ENCODE measurements at regions not wholly inside any gene's neighbourhood (a gene's known extent, or its start where the extent isn't known, plus 50 kb on each side); places are given as distances from the start of the nearest gene placed in this dataset.

GRCh38 chr18:38872342-38872741 is 1306.7 kb upstream of the CELF4 start:
- no peak for DNase-seq (ENCODE audit: low spot score in 2 of 2)
- TF ChIP-seq CTCF (IDR thresholded peaks at IDR 0.05) = no peak
- no peaks in the 10 kb centered on the region for H3K36me3 ChIP-seq

GRCh38 chr18:38868757-38869156 is 1303.2 kb upstream of the CELF4 start:
- H3K4me3 ChIP-seq = no peak overlapping the region
- no peak overlapping the region for H3K27ac ChIP-seq
- 80 to 85% methylated on average over 2 of the region's 2 CpGs for whole genome bisulfite sequencing, 2 donors
- H3K27me3 ChIP-seq = no peaks in the 10 kb centered on the region
- TF ChIP-seq CTCF (IDR thresholded peaks at IDR 0.05) (no peak), EP300 (IDR thresholded peaks at IDR 0.05) (no peak)
- no peaks in the 10 kb centered on the region for H3K9me3 ChIP-seq
- DNase-seq (ENCODE audit: low spot score in 2 of 2) = no peak
- no peaks in the 10 kb centered on the region for H3K4me1 ChIP-seq
- no peaks in the 10 kb centered on the region for H3K36me3 ChIP-seq

More at GRCh38 chr18:38872342-38872741, 1306.7 kb upstream of the CELF4 start:
- no peaks in the 10 kb centered on the region for H3K27me3 ChIP-seq
- H3K4me1 ChIP-seq = no peaks in the 10 kb centered on the region
- 54 to 60% methylated on average over 3 of the region's 3 CpGs for WGBS, 2 donors
- no peaks in the 10 kb centered on the region for H3K9me3 ChIP-seq
- no peak overlapping the region for H3K4me3 ChIP-seq
- no peak overlapping the region for H3K27ac ChIP-seq

DNA sequence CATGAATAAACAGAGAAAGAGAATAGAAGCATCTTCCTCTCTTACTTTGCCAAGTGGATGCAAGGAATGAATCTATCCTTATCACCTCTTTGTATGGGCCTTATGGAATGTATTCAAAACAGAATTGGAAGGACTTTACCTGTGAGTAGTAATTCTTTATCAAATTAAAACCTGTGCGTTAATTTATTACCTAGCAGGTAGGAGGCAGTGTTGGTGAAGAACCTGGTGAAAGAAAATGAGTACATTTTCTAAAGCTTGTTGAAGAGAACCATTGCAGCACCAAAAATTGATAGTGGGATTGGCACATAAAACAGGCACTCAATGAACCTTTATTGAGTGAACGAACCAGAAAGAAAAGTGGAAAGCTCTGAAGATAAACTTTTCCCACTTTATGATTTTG is 1302.1 kb upstream of the CELF4 start:
- Histone ChIP-seq H3K4me1 (no peaks in the 10 kb centered on the region), H3K9me3 (no peaks in the 10 kb centered on the region), H3K4me3 (no peak overlapping the region), H3K27ac (no peak overlapping the region), H3K36me3 (no peaks in the 10 kb centered on the region), H3K27me3 (no peaks in the 10 kb centered on the region)
- 71% methylated on average over 2 of the region's 2 CpGs for WGBS, 2 donors
- TF ChIP-seq EP300 (IDR thresholded peaks at IDR 0.05) (no peak), POLR2A (IDR thresholded peaks at IDR 0.05) (no peak), CTCF (IDR thresholded peaks at IDR 0.05) (no peak)
- no peak for DNase-seq (ENCODE audit: low spot score in 2 of 2)

DNA sequence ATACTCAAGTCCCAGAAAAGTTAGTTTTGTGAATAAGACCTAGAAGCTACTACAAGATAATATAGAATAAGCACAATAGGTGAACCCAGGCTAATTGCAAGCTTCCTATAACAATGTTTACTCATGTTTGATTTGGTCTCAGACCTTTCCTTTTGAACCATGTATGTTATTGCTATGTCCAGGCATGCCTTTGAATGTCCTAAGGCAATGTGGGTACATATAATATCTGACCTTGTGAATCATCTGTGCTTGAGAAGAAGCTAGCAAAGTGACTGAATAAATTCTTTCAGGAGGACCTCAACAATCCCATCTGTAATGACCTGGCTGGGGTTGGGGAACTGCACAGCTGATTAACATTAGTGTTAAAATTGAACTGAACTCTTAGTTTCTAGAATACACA is 1285.9 kb upstream of the CELF4 start:
- TF ChIP-seq CTCF (IDR thresholded peaks at IDR 0.05) (no peak), EP300 (IDR thresholded peaks at IDR 0.05) (no peak), POLR2A (IDR thresholded peaks at IDR 0.05) (no peak)
- Histone ChIP-seq H3K4me3 (no peak overlapping the region), H3K36me3 (no peaks in the 10 kb centered on the region), H3K27ac (no peak overlapping the region), H3K4me1 (no peaks in the 10 kb centered on the region), H3K27me3 (no peaks in the 10 kb centered on the region), H3K9me3 (peaks cover 0 to 7% (median 0%) of the 10 kb centered on the region in 4 donors)
- no peak for DNase-seq (ENCODE audit: low spot score in 2 of 2)

GRCh38 chr18:38847326-38847725 is 1281.7 kb upstream of the CELF4 start:
- Histone ChIP-seq H3K36me3 (no peaks in the 10 kb centered on the region), H3K9me3 (peaks cover 0 to 2% (median 0%) of the 10 kb centered on the region in 4 donors), H3K4me1 (no peaks in the 10 kb centered on the region), H3K27me3 (no peaks in the 10 kb centered on the region), H3K4me3 (no peak overlapping the region), H3K27ac (no peak overlapping the region)
- no peak for DNase-seq (ENCODE audit: low spot score in 2 of 2)
- 60 to 72% methylated on average over 2 of the region's 2 CpGs for WGBS, 2 donors
- TF ChIP-seq POLR2A (IDR thresholded peaks at IDR 0.05) (no peak), CTCF (IDR thresholded peaks at IDR 0.05) (no peak), EP300 (IDR thresholded peaks at IDR 0.05) (no peak)
